Lower leg skin (tissue), 3 donors: ENCODE measurements at regions not wholly inside any gene's neighbourhood (a gene's known extent, or its start where the extent isn't known, plus 50 kb on each side); places are given as distances from the start of the nearest gene placed in this dataset.

Experiments
- POLR2A ChIP-seq, 2 donors: fragments of 450-650 bp; IDR thresholded peaks; one replicate each; pipeline ENCODE4 v1.6.1; 2016 to 2017; ENCODE audit warnings: antibody characterized with exemption in 2 of 2, mild to moderate bottlenecking in 1 of 2, moderate library complexity in 1 of 2
- TF ChIP-seq, protein P1 (sequence below), 3 donors: fragments of 450-650 bp; IDR thresholded peaks; one replicate each; pipeline ENCODE4 v1.5.1; 2016; ENCODE audit warnings: antibody characterized with exemption in 3 of 3, mild to moderate bottlenecking in 3 of 3, moderate library complexity in 2 of 3

DNA sequence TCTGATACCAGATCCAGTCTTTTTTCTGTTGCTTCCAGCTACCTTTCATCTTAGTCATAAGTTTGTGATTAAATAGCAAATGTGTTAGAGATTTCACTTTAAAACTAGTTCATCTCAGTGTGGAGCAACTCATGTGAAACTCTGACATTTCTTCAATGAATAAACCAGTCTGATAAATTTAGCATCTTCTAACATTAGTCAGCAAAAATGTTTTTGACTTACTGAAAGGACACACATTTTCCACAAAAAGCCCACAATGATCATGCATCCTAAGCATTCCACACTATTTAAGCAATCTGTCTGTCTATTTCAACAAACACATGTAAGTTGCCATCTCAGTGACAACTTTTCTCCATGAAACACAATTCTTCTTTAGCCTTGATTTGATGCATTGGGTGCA, 222.2 kb upstream of the SLC35B3 start:
- TF ChIP-seq, protein P1, sequence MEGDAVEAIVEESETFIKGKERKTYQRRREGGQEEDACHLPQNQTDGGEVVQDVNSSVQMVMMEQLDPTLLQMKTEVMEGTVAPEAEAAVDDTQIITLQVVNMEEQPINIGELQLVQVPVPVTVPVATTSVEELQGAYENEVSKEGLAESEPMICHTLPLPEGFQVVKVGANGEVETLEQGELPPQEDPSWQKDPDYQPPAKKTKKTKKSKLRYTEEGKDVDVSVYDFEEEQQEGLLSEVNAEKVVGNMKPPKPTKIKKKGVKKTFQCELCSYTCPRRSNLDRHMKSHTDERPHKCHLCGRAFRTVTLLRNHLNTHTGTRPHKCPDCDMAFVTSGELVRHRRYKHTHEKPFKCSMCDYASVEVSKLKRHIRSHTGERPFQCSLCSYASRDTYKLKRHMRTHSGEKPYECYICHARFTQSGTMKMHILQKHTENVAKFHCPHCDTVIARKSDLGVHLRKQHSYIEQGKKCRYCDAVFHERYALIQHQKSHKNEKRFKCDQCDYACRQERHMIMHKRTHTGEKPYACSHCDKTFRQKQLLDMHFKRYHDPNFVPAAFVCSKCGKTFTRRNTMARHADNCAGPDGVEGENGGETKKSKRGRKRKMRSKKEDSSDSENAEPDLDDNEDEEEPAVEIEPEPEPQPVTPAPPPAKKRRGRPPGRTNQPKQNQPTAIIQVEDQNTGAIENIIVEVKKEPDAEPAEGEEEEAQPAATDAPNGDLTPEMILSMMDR (IDR thresholded peaks at IDR 0.05) = no peak
- TF ChIP-seq POLR2A (IDR thresholded peaks at IDR 0.05) = no peak
